K562 (cell line): ENCODE measurements at regions not wholly inside any gene's neighbourhood (a gene's known extent, or its start where the extent isn't known, plus 50 kb on each side); places are given as distances from the start of the nearest gene placed in this dataset.

Experiments
- CTCFL ChIP-seq: IDR thresholded peaks from 2 replicates; pipeline ENCODE4 v1.6.1; 2011; ENCODE audit warnings: borderline replicate concordance, low read depth, mild to moderate bottlenecking, moderate library complexity, low read length; ENCODE audit not compliant: insufficient read depth, poor library complexity, severe bottlenecking
- HDAC1 ChIP-seq, 2 experiments: fragments of 450-650 bp; IDR thresholded peaks; 2 replicates each; pipeline ENCODE4 v1.6.1; 2016 to 2017; ENCODE audit warnings: inconsistent platforms in 1 of 2, mild to moderate bottlenecking in 1 of 2, moderate library complexity in 1 of 2
- MTA2 ChIP-seq: fragments of 450-650 bp; IDR thresholded peaks from 2 replicates; pipeline ENCODE4 v1.6.1; 2016; ENCODE audit warnings: low read depth
- NFYB ChIP-seq: IDR thresholded peaks from 2 replicates; pipeline ENCODE4 v1.6.1; 2011; ENCODE audit warnings: mild to moderate bottlenecking, moderate library complexity; ENCODE audit not compliant: insufficient read length; ENCODE audit errors: extremely low read depth
- SMC3 ChIP-seq: conservative IDR thresholded peaks from 2 replicates; pipeline ENCODE4 v1.6.1; 2011; ENCODE audit warnings: low read depth, low read length, improper control_type of control experiment; ENCODE audit not compliant: insufficient read depth
- USF2 ChIP-seq: sonication (generic); formaldehyde crosslinking; IDR thresholded peaks from 2 replicates; pipeline ENCODE4 v1.5.0; 2020; ENCODE audit warnings: missing genetic modification reagents
- XRCC4 ChIP-seq: IDR thresholded peaks from one replicate; pipeline ENCODE4 v1.6.1; 2011; ENCODE audit not compliant: insufficient read depth, insufficient read length; ENCODE audit errors: extremely low read depth
- ZNF12 ChIP-seq: sonication (generic); formaldehyde crosslinking; IDR thresholded peaks from 2 replicates; pipeline ENCODE4 v1.4.0; 2020; ENCODE audit warnings: mild to moderate bottlenecking, missing genetic modification reagents
- ZNF318 ChIP-seq, 2 experiments: fragments of 450-650 bp; IDR thresholded peaks; 2 replicates each; pipeline ENCODE4 v1.6.1; 2016; ENCODE audit warnings: mild to moderate bottlenecking in 2 of 2, borderline replicate concordance in 1 of 2, low read depth in 1 of 2, moderate library complexity in 1 of 2
- TF ChIP-seq, protein P1 (sequence below), 2 experiments: fragments of 250-450 bp in 1 of 2; fragments of 450-650 bp in 1 of 2; sonication (Bioruptor Pico) in 1 of 2; IDR thresholded peaks; 2 replicates each; pipeline versions ENCODE4 v1.6.1 to v1.8.0; 2016 to 2021; ENCODE audit warnings: mild to moderate bottlenecking in 2 of 2, moderate library complexity in 2 of 2, missing compliant biosample characterization in 1 of 2, missing genetic modification characterization in 1 of 2
- TF ChIP-seq, protein P2 (sequence below): fragments of 450-650 bp; formaldehyde crosslinking; IDR thresholded peaks from 2 replicates; pipeline ENCODE4 v1.4.0; 2020; ENCODE audit warnings: mild to moderate bottlenecking, mixed read lengths

- no peak for TF ChIP-seq CTCFL
- TF ChIP-seq HDAC1 (IDR thresholded peaks at IDR 0.05): no peak
- no peak for TF ChIP-seq NFYB
- TF ChIP-seq ZNF12 (CRISPR knock-in tag): no peak
- no peak for TF ChIP-seq XRCC4
- TF ChIP-seq USF2 (CRISPR knock-in tag): no peak
- TF ChIP-seq, protein P1, sequence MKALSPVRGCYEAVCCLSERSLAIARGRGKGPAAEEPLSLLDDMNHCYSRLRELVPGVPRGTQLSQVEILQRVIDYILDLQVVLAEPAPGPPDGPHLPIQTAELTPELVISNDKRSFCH (CRISPR knock-in tag; IDR thresholded peaks at IDR 0.05): no peak
- TF ChIP-seq, protein P1 (tag; IDR thresholded peaks at IDR 0.05): no peak
- TF ChIP-seq, protein P2, sequence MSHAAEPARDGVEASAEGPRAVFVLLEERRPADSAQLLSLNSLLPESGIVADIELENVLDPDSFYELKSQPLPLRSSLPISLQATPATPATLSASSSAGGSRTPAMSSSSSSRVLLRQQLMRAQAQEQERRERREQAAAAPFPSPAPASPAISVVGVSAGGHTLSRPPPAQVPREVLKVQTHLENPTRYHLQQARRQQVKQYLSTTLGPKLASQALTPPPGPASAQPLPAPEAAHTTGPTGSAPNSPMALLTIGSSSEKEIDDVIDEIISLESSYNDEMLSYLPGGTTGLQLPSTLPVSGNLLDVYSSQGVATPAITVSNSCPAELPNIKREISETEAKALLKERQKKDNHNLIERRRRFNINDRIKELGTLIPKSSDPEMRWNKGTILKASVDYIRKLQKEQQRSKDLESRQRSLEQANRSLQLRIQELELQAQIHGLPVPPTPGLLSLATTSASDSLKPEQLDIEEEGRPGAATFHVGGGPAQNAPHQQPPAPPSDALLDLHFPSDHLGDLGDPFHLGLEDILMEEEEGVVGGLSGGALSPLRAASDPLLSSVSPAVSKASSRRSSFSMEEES (CRISPR knock-in tag): no peak
- no peak for TF ChIP-seq ZNF318 (IDR thresholded peaks at IDR 0.05; ENCODE audit: borderline replicate concordance in 1 of 2, low read depth in 1 of 2)
- TF ChIP-seq SMC3: no peak
- TF ChIP-seq MTA2: no peak
Measured at GRCh38 chr1:166383137-166383536, 216.3 kb upstream of the FAM78B start (continued).
